Keratinocyte (primary cell): ENCODE measurements at regions not wholly inside any gene's neighbourhood (a gene's known extent, or its start where the extent isn't known, plus 50 kb on each side); places are given as distances from the start of the nearest gene placed in this dataset.

ENCODE experiments used
- CTCF ChIP-seq, 3 experiments: IDR thresholded peaks in 1 of 3; conservative IDR thresholded peaks in 1 of 3; optimal IDR thresholded peaks in 1 of 3; 2 replicates in 2 of 3; 3 replicates in 1 of 3; pipeline versions ENCODE3 to v1.5.1; 2011; ENCODE audit warnings: low read length in 3 of 3, mild to moderate bottlenecking in 3 of 3, moderate library complexity in 2 of 3, control low read depth in 1 of 3, inconsistent platforms in 1 of 3; ENCODE audit not compliant: insufficient read depth in 2 of 3; ENCODE audit errors: extremely low read depth in 1 of 3
- EZH2 ChIP-seq: IDR thresholded peaks from one replicate; pipeline ENCODE4 v1.6.1; 2012; ENCODE audit warnings: inconsistent platforms, mild to moderate bottlenecking, low read length, moderate library complexity

GRCh38 chr11:119934267-119934666 lies 203.6 kb downstream of the TRIM29 start:
- TF ChIP-seq CTCF (optimal IDR thresholded peaks at IDR 0.05 in 1 of 3, IDR thresholded peaks at IDR 0.05 in 1 of 3, conservative IDR thresholded peaks at IDR 0.05 in 1 of 3; ENCODE audit: extremely low read depth in 1 of 3, insufficient read depth in 2 of 3, low read length in 3 of 3) (no peak), EZH2 (no peak)
